ENCODE measurements at regions not wholly inside any gene's neighbourhood (a gene's known extent, or its start where the extent isn't known, plus 50 kb on each side); places are given as distances from the start of the nearest gene placed in this dataset.
"Not testable (repeated sequence)": the region's sequence is repeated elsewhere in the genome, so short reads cannot be mapped to it uniquely, and the experiment has no call there.

GRCh38 chr2:89819809-89820208, 1128.3 kb downstream of the RPIA start:
- Histone ChIP-seq H3K27ac (no peak overlapping the region), H3K36me3 (no peaks in the 10 kb centered on the region), H3K4me1 (no peaks in the 10 kb centered on the region), H3K9me3 (peaks cover 0 to 77% (median 0%) of the 10 kb centered on the region in 3 donors), H3K27me3 (no peaks in the 10 kb centered on the region), H3K4me3 (no peak overlapping the region)
- no peak for ATAC-seq
- 90 to 98% methylated on average over 2 of the region's 2 CpGs for WGBS, 2 donors (ENCODE audit: low coverage in 1 of 2)
- TF ChIP-seq POLR2AphosphoS5 (IDR thresholded peaks at IDR 0.05) (no peak), EP300 (IDR thresholded peaks at IDR 0.05) (no peak), POLR2A (IDR thresholded peaks at IDR 0.05) (no peak)
- TF ChIP-seq, protein P1, sequence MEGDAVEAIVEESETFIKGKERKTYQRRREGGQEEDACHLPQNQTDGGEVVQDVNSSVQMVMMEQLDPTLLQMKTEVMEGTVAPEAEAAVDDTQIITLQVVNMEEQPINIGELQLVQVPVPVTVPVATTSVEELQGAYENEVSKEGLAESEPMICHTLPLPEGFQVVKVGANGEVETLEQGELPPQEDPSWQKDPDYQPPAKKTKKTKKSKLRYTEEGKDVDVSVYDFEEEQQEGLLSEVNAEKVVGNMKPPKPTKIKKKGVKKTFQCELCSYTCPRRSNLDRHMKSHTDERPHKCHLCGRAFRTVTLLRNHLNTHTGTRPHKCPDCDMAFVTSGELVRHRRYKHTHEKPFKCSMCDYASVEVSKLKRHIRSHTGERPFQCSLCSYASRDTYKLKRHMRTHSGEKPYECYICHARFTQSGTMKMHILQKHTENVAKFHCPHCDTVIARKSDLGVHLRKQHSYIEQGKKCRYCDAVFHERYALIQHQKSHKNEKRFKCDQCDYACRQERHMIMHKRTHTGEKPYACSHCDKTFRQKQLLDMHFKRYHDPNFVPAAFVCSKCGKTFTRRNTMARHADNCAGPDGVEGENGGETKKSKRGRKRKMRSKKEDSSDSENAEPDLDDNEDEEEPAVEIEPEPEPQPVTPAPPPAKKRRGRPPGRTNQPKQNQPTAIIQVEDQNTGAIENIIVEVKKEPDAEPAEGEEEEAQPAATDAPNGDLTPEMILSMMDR (IDR thresholded peaks at IDR 0.05) = no peak

GRCh38 chr2:89820248-89820647, 1128.8 kb downstream of the RPIA start:
- WGBS, 2 donors (ENCODE audit: low coverage in 1 of 2) = 59 to 71% methylated on average over 9 of the region's 9 CpGs
- no peak for ATAC-seq
- TF ChIP-seq POLR2A (IDR thresholded peaks at IDR 0.05) (no peak), POLR2AphosphoS5 (IDR thresholded peaks at IDR 0.05) (no peak), EP300 (IDR thresholded peaks at IDR 0.05) (no peak)
- TF ChIP-seq, protein P1 (IDR thresholded peaks at IDR 0.05) = no peak
- H3K27me3 ChIP-seq = no peaks in the 10 kb centered on the region
- H3K36me3 ChIP-seq = no peaks in the 10 kb centered on the region
- no peaks in the 10 kb centered on the region for H3K4me1 ChIP-seq
- H3K9me3 ChIP-seq = peaks cover 0 to 82% (median 0%) of the 10 kb centered on the region in 3 donors
- no peak overlapping the region for H3K4me3 ChIP-seq
- H3K27ac ChIP-seq = no peak overlapping the region

GRCh38 chr2:89821455-89821945, 1130.0 kb downstream of the RPIA start:
- peaks cover 0 to 80% (median 0%) of the 10 kb centered on the region in 3 donors for H3K9me3 ChIP-seq
- no peak overlapping the region for H3K27ac ChIP-seq
- no peak for TF ChIP-seq POLR2AphosphoS5 (IDR thresholded peaks at IDR 0.05)
- TF ChIP-seq EP300 (IDR thresholded peaks at IDR 0.05) = no peak
- TF ChIP-seq POLR2A (IDR thresholded peaks at IDR 0.05) = no peak
- TF ChIP-seq, protein P1 (IDR thresholded peaks at IDR 0.05) = no peak
- WGBS, 2 donors (ENCODE audit: low coverage in 1 of 2) = 61 to 62% methylated on average over 8 of the region's 8 CpGs
- H3K36me3 ChIP-seq = no peaks in the 10 kb centered on the region
- H3K4me3 ChIP-seq = no peak overlapping the region
- H3K4me1 ChIP-seq = no peaks in the 10 kb centered on the region
- no peaks in the 10 kb centered on the region for H3K27me3 ChIP-seq
- no peak for ATAC-seq

DNA sequence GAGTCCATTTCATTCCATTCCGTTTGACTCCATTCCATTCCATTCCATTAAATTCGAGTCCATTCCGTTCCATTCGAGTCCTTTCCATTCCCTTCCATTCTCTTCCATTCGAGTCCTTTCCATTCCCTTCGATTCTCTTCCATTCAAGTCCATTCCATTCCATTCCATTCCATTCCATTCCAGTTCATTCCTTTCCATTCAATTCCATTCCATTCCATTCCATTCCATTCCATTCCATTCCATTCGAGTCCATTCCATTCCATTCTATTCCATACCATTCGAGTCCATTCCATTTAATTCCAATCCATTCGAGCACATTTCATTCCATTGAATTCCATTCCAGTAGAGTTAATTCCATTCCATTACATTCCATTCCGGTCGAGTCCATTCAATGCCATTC, 1130.9 kb downstream of the RPIA start:
- 68 to 79% methylated on average over 11 of the region's 11 CpGs for WGBS, 2 donors (ENCODE audit: low coverage in 1 of 2)
- not testable (repeated sequence) for ATAC-seq, H3K36me3 ChIP-seq, H3K4me3 ChIP-seq, H3K27me3 ChIP-seq, H3K27ac ChIP-seq, H3K4me1 ChIP-seq
- peaks cover 0 to 72% (median 0%) of the 10 kb centered on the region in 3 donors for H3K9me3 ChIP-seq

DNA sequence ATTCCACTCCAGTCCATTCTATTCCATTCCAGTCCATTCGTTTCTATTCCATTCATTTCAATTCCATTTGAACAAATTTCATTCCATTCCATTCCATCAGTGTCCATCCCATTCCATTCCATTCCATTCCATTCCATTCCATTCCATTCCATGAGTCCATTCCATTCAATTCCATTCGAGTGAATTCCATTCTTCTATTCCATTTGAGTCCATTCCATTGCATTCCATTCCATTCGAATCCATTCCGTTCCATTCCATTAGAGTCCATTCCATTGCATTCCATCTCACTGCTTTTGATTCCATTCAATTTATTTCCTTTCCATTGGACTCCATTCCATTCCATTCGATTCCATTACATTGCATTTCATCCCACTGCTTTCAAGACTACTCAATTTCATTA, 1132.1 kb downstream of the RPIA start:
- H3K4me3 ChIP-seq = no peak overlapping the region
- H3K9me3 ChIP-seq = peaks cover 0 to 61% (median 0%) of the 10 kb centered on the region in 3 donors
- H3K27me3 ChIP-seq = no peaks in the 10 kb centered on the region
- TF ChIP-seq POLR2A (IDR thresholded peaks at IDR 0.05) (no peak), POLR2AphosphoS5 (IDR thresholded peaks at IDR 0.05) (no peak), EP300 (IDR thresholded peaks at IDR 0.05) (no peak)
- TF ChIP-seq, protein P1 (IDR thresholded peaks at IDR 0.05) = no peak
- H3K27ac ChIP-seq = no peak overlapping the region
- no peaks in the 10 kb centered on the region for H3K36me3 ChIP-seq
- WGBS, 2 donors (ENCODE audit: low coverage in 1 of 2) = 56 to 67% methylated on average over 5 of the region's 5 CpGs
- no peak for ATAC-seq
- no peaks in the 10 kb centered on the region for H3K4me1 ChIP-seq

Measured in gastroesophageal sphincter (tissue), 4 donors.